H9 (cell line): ENCODE measurements at regions not wholly inside any gene's neighbourhood (a gene's known extent, or its start where the extent isn't known, plus 50 kb on each side); places are given as distances from the start of the nearest gene placed in this dataset.

ENCODE experiments used
- DNase-seq: peaks from one replicate; pipeline ENCODE4 v3.0.0-alpha.2; 2017
- H2AFZ ChIP-seq: one replicate; pipeline ENCODE4 v1.6.1; 2013; ENCODE audit warnings: mild to moderate bottlenecking, low read length, control low read depth, moderate library complexity
- H2AK5ac ChIP-seq: 2 replicates; pipeline ENCODE4 v1.6.1; 2013; ENCODE audit warnings: low read length, control low read depth, mixed read lengths; ENCODE audit not compliant: insufficient read length
- H2BK120ac ChIP-seq: one replicate; pipeline ENCODE4 v1.6.1; 2013; ENCODE audit warnings: low read depth, mild to moderate bottlenecking, low read length, control low read depth, inconsistent platforms; ENCODE audit not compliant: poor library complexity, severe bottlenecking
- H2BK12ac ChIP-seq: 2 replicates; pipeline ENCODE4 v1.6.1; 2013; ENCODE audit warnings: low read length, control low read depth, mixed read lengths, low read depth; ENCODE audit not compliant: insufficient read length
- H2BK15ac ChIP-seq: 2 replicates; pipeline ENCODE4 v1.6.1; 2013; ENCODE audit warnings: low read depth, low read length, control low read depth
- H2BK20ac ChIP-seq: one replicate; pipeline ENCODE4 v1.6.1; 2013; ENCODE audit warnings: low read depth, mild to moderate bottlenecking, low read length, control low read depth, inconsistent platforms; ENCODE audit not compliant: poor library complexity, severe bottlenecking
- H2BK5ac ChIP-seq: 2 replicates; pipeline ENCODE4 v1.6.1; 2013; ENCODE audit warnings: low read length, control low read depth, mixed read lengths; ENCODE audit not compliant: insufficient read length
- H3K14ac ChIP-seq: 2 replicates; pipeline ENCODE4 v1.6.1; 2013; ENCODE audit warnings: low read length, control low read depth; ENCODE audit not compliant: insufficient read depth
- H3K18ac ChIP-seq: 2 replicates; pipeline ENCODE4 v1.6.1; 2013; ENCODE audit warnings: low read depth, mild to moderate bottlenecking, mixed read lengths, low read length, control low read depth; ENCODE audit not compliant: insufficient read length
- H3K23ac ChIP-seq: 2 replicates; pipeline ENCODE4 v1.6.1; 2013; ENCODE audit warnings: low read length, control low read depth, mixed read lengths, low read depth; ENCODE audit not compliant: insufficient read length
- H3K23me2 ChIP-seq: 2 replicates; pipeline ENCODE4 v1.6.1; 2013; ENCODE audit warnings: low read depth, mild to moderate bottlenecking, mixed read lengths, low read length, control low read depth; ENCODE audit not compliant: insufficient read length, poor library complexity, severe bottlenecking
- H3K27ac ChIP-seq: 2 replicates; pipeline ENCODE4 v1.5.1; 2013; ENCODE audit warnings: low read length, control low read depth, mixed read lengths, low read depth; ENCODE audit not compliant: insufficient read length
- H3K27me3 ChIP-seq: 2 replicates; pipeline ENCODE4 v1.6.1; 2013; ENCODE audit warnings: low read length, control low read depth, inconsistent platforms; ENCODE audit not compliant: insufficient read depth
- H3K4ac ChIP-seq: 2 replicates; pipeline ENCODE4 v1.6.1; 2013; ENCODE audit warnings: low read depth, mild to moderate bottlenecking, control low read depth, inconsistent platforms, low read length, moderate library complexity
- H3K4me1 ChIP-seq: 2 replicates; pipeline ENCODE4 v1.6.1; 2013; ENCODE audit warnings: low read length, control low read depth, inconsistent platforms; ENCODE audit not compliant: insufficient read depth
- H3K4me2 ChIP-seq: 2 replicates; pipeline ENCODE4 v1.6.1; 2013; ENCODE audit warnings: low read length, control low read depth, mixed read lengths; ENCODE audit not compliant: insufficient read length, insufficient read depth
- H3K56ac ChIP-seq: 2 replicates; pipeline ENCODE4 v1.6.1; 2013; ENCODE audit warnings: low read depth, mild to moderate bottlenecking, mixed read lengths, low read length, control low read depth; ENCODE audit not compliant: insufficient read length
- H3K79me1 ChIP-seq: 2 replicates; pipeline ENCODE4 v1.6.1; 2013; ENCODE audit warnings: low read depth, mild to moderate bottlenecking, moderate library complexity, low read length, control low read depth, inconsistent platforms; ENCODE audit not compliant: insufficient read depth, poor library complexity, severe bottlenecking
- H3K79me2 ChIP-seq: 2 replicates; pipeline ENCODE4 v1.6.1; 2013; ENCODE audit warnings: low read length, control low read depth, inconsistent platforms; ENCODE audit not compliant: insufficient read depth
- H3K9ac ChIP-seq: 2 replicates; pipeline ENCODE4 v1.6.1; 2013; ENCODE audit warnings: low read length, control low read depth, mixed read lengths; ENCODE audit not compliant: insufficient read length; ENCODE audit errors: extremely low read depth
- H3K9me3 ChIP-seq: one replicate; pipeline ENCODE4 v1.6.1; 2013; ENCODE audit warnings: low read depth, low read length, inconsistent platforms; ENCODE audit not compliant: control insufficient read depth
- H3T11ph ChIP-seq: one replicate; pipeline ENCODE4 v1.6.1; 2013; ENCODE audit warnings: mild to moderate bottlenecking, low read length, control low read depth, inconsistent platforms
- H4K20me1 ChIP-seq: one replicate; pipeline ENCODE4 v1.6.1; 2013; ENCODE audit not compliant: control insufficient read depth, insufficient read length, insufficient read depth
- H4K5ac ChIP-seq: 2 replicates; pipeline ENCODE4 v1.6.1; 2013; ENCODE audit warnings: low read depth, mild to moderate bottlenecking, mixed read lengths, low read length, control low read depth; ENCODE audit not compliant: insufficient read length
- H4K8ac ChIP-seq: replicated peaks from 2 replicates; pipeline ENCODE4 v1.6.1; 2013; ENCODE audit warnings: low read length, control low read depth, mixed read lengths, low read depth; ENCODE audit not compliant: insufficient read length
- H4K91ac ChIP-seq: 2 replicates; pipeline ENCODE4 v1.6.1; 2013; ENCODE audit warnings: low read depth, mild to moderate bottlenecking, moderate library complexity, mixed read lengths, low read length, control low read depth; ENCODE audit not compliant: insufficient read length
- H3K27ac Mint-ChIP-seq, 3 experiments: 2 replicates in 2 of 3; 3 replicates in 1 of 3; pipeline ENCODE4 v1.8.0; 2020 to 2021; ENCODE audit warnings: mixed read lengths in 3 of 3, mild to moderate bottlenecking in 1 of 3, moderate library complexity in 1 of 3
- H3K27me3 Mint-ChIP-seq: 2 replicates; pipeline ENCODE4 v1.8.0; 2021; ENCODE audit warnings: low read depth, mild to moderate bottlenecking, moderate library complexity, mixed read lengths
- H3K36me3 Mint-ChIP-seq, 3 experiments: 2 replicates in 2 of 3; 3 replicates in 1 of 3; pipeline ENCODE4 v1.8.0; 2020 to 2021; ENCODE audit warnings: low read depth in 3 of 3, mixed read lengths in 3 of 3; ENCODE audit not compliant: insufficient read depth in 1 of 3
- H3K4me1 Mint-ChIP-seq, 2 experiments: 2 replicates each; pipeline ENCODE4 v1.8.0; 2020; ENCODE audit warnings: mixed read lengths in 2 of 2
- H3K4me3 Mint-ChIP-seq, 2 experiments: 2 replicates in 1 of 2; 3 replicates in 1 of 2; pipeline ENCODE4 v1.8.0; 2020 to 2021; ENCODE audit warnings: mild to moderate bottlenecking in 2 of 2, mixed read lengths in 2 of 2, moderate library complexity in 1 of 2
- H3K9me3 Mint-ChIP-seq, 2 experiments: 2 replicates in 1 of 2; 3 replicates in 1 of 2; pipeline ENCODE4 v1.8.0; 2020; ENCODE audit warnings: mild to moderate bottlenecking in 2 of 2, mixed read lengths in 2 of 2, moderate library complexity in 1 of 2
- CTCF ChIP-seq: fragments of 200-600 bp; sonication (generic); conservative IDR thresholded peaks from 3 replicates; pipeline ENCODE4 v1.8.0; 2021; ENCODE audit warnings: antibody characterized with exemption, mild to moderate bottlenecking
- whole genome bisulfite sequencing: extraction: QIAGEN DNeasy Blood & Tissue Kit; methylation state at CpG from one replicate; pipeline ENCODE4 v1.1.7; 2013; ENCODE audit warnings: missing lambda C conversion rate, low lambda C conversion rate, mixed read lengths; ENCODE audit not compliant: insufficient read length; ENCODE audit errors: extremely low coverage; 5-methylcytosine and 5-hydroxymethylcytosine counted together

- no peak overlapping the region for H3K23ac ChIP-seq
- no peak for TF ChIP-seq CTCF
These were observed 69.3 kb upstream of the BCAR3 start for GRCh38 chr1:93750955-93751354.

More at GRCh38 chr1:93750955-93751354, 69.3 kb upstream of the BCAR3 start:
- peaks cover 9 to 14% of the 10 kb centered on the region in 2 experiments for H3K9me3 Mint-ChIP-seq
- Histone ChIP-seq H2AFZ (no peak overlapping the region), H2BK120ac (no peak overlapping the region), H3K18ac (no peak overlapping the region), H3K79me1 (no peaks in the 10 kb centered on the region), H4K20me1 (no peaks in the 10 kb centered on the region), H3K14ac (no peak overlapping the region), H4K5ac (no peak overlapping the region), H4K8ac (no peak overlapping the region), H3K9me3 (no peaks in the 10 kb centered on the region), H3K56ac (no peak overlapping the region), H3K27me3 (no peaks in the 10 kb centered on the region), H3K23me2 (no peaks in the 10 kb centered on the region), H3K4me1 (no peaks in the 10 kb centered on the region), H2BK5ac (no peak overlapping the region), H3K4ac (no peak overlapping the region), H3K79me2 (no peaks in the 10 kb centered on the region), H2AK5ac (no peak overlapping the region), H2BK20ac (no peak overlapping the region), H3K27ac (no peak overlapping the region), H2BK12ac (no peak overlapping the region), H3K4me2 (no peak overlapping the region), H3K9ac (no peak overlapping the region), H4K91ac (no peak overlapping the region), H2BK15ac (no peak overlapping the region), H3T11ph (no peak overlapping the region)
- H3K27me3 Mint-ChIP-seq: peaks cover 4% of the 10 kb centered on the region; the same call in 1 of the 2 replicates
- H3K27ac Mint-ChIP-seq: no peak overlapping the region
- no CpG with 5 or more reads among the region's 6 CpGs for WGBS
- H3K4me1 Mint-ChIP-seq: no peaks in the 10 kb centered on the region; a peak in 1 of 4 replicates
- no peak overlapping the region for H3K4me3 Mint-ChIP-seq
- no peak for DNase-seq
- peaks cover 2 to 10% (median 2%) of the 10 kb centered on the region in 3 experiments; a peak in 5 of 7 replicates for H3K36me3 Mint-ChIP-seq
